Kidney epithelial cell (primary cell): ENCODE measurements at regions not wholly inside any gene's neighbourhood (a gene's known extent, or its start where the extent isn't known, plus 50 kb on each side); places are given as distances from the start of the nearest gene placed in this dataset.

Experiments used
- DNase-seq: peaks from one replicate; pipeline ENCODE4 v3.0.0-alpha.2; 2010; ENCODE audit warnings: low read depth
- H3K27me3 ChIP-seq: 2 replicates; pipeline ENCODE4 v1.6.0; 2011; ENCODE audit warnings: low read length; ENCODE audit not compliant: control insufficient read depth, insufficient read depth
- H3K36me3 ChIP-seq: 2 replicates; pipeline ENCODE4 v1.5.1; 2011; ENCODE audit warnings: low read length; ENCODE audit not compliant: control insufficient read depth, insufficient read depth
- H3K4me3 ChIP-seq: 2 replicates; pipeline ENCODE4 v1.5.1; 2011; ENCODE audit warnings: low read depth, mild to moderate bottlenecking, control low read depth, low read length
- CTCF ChIP-seq: IDR thresholded peaks from 2 replicates; pipeline ENCODE4 v1.5.1; 2011; ENCODE audit warnings: mild to moderate bottlenecking, moderate library complexity, low read length, control low read depth, inconsistent platforms; ENCODE audit not compliant: insufficient read depth, poor library complexity, severe bottlenecking

- no peak for DNase-seq
- no peak for TF ChIP-seq CTCF
- no peaks in the 10 kb centered on the region for H3K36me3 ChIP-seq
- no peaks in the 10 kb centered on the region for H3K27me3 ChIP-seq
- H3K4me3 ChIP-seq: no peak overlapping the region
These were observed 53.6 kb downstream of the ARL6IP4 start for GRCh38 chr12:123034022-123034541.

- H3K27me3 ChIP-seq: no peaks in the 10 kb centered on the region
- TF ChIP-seq CTCF: no peak
- H3K4me3 ChIP-seq: no peak overlapping the region
- no peaks in the 10 kb centered on the region for H3K36me3 ChIP-seq
- DNase-seq: no peak
These were observed 53.0 kb downstream of the ARL6IP4 start for GRCh38 chr12:123033392-123034021.

GRCh38 chr12:123032736-123033391 is 52.4 kb downstream of the ARL6IP4 start:
- H3K36me3 ChIP-seq: no peaks in the 10 kb centered on the region
- TF ChIP-seq CTCF: no peak
- H3K27me3 ChIP-seq: no peaks in the 10 kb centered on the region
- no peak overlapping the region for H3K4me3 ChIP-seq
- no peak for DNase-seq
